ENCODE measurements at regions not wholly inside any gene's neighbourhood (a gene's known extent, or its start where the extent isn't known, plus 50 kb on each side); places are given as distances from the start of the nearest gene placed in this dataset.
A peak's percentile ranks its signal among the peaks of the same experiment; 100 is the strongest.
"Not testable (repeated sequence)": the region's sequence is repeated elsewhere in the genome, so short reads cannot be mapped to it uniquely, and the experiment has no call there.

- Histone ChIP-seq H3K4me3 (ENCODE audit: control insufficient read depth in 1 of 7, extremely low read depth in 1 of 7, insufficient read depth in 4 of 7, low read depth in 2 of 7, low read length in 6 of 7) (no peak overlapping the region), H3K27me3 (replicated peaks in 2 of 5; ENCODE audit: control insufficient read depth in 4 of 5, insufficient read depth in 5 of 5, low read length in 4 of 5) (peaks cover 0 to 75% (median 30%) of the 10 kb centered on the region in 5 experiments), H3K9me3 (ENCODE audit: control extremely low read depth in 1 of 5, control insufficient read depth in 4 of 5, insufficient read depth in 2 of 5, low read depth in 1 of 5, low read length in 4 of 5) (peaks cover 0 to 7% (median 0%) of the 10 kb centered on the region in 5 experiments), H3K36me3 (ENCODE audit: control insufficient read depth in 4 of 4, insufficient read depth in 4 of 4, low read length in 3 of 4) (no peaks in the 10 kb centered on the region), H3K4me1 (ENCODE audit: control extremely low read depth in 1 of 4, control insufficient read depth in 4 of 4, insufficient read depth in 4 of 4, low read length in 3 of 4) (no peaks in the 10 kb centered on the region), H3K27ac (ENCODE audit: insufficient read depth in 1 of 2, low read depth in 1 of 2, low read length in 2 of 2, poor library complexity in 1 of 2, severe bottlenecking in 2 of 2) (no peak overlapping the region)
- no peak for DNase-seq
- ChIA-PET CTCF (no interaction called here), POLR2A (no interaction called here)
- 70% methylated on average over 2 of the region's 2 CpGs for WGBS (ENCODE audit: insufficient coverage)
Measured at GRCh38 chr17:36844013-36844412, 93.3 kb upstream of the LHX1 start.

- no peaks in the 10 kb centered on the region for H3K4me1 ChIP-seq (ENCODE audit: control extremely low read depth in 1 of 4, control insufficient read depth in 4 of 4, insufficient read depth in 4 of 4, low read length in 3 of 4)
- no peak overlapping the region for H3K4me3 ChIP-seq (ENCODE audit: control insufficient read depth in 1 of 7, extremely low read depth in 1 of 7, insufficient read depth in 4 of 7, low read depth in 2 of 7, low read length in 6 of 7)
- WGBS (ENCODE audit: insufficient coverage): 90% methylated on average over 2 of the region's 2 CpGs
- ChIA-PET CTCF (no interaction called here), POLR2A (no interaction called here)
- H3K27ac ChIP-seq (ENCODE audit: insufficient read depth in 1 of 2, low read depth in 1 of 2, low read length in 2 of 2, poor library complexity in 1 of 2, severe bottlenecking in 2 of 2): no peak overlapping the region
- peaks cover 0 to 75% (median 30%) of the 10 kb centered on the region in 5 experiments for H3K27me3 ChIP-seq (replicated peaks in 2 of 5; ENCODE audit: control insufficient read depth in 4 of 5, insufficient read depth in 5 of 5, low read length in 4 of 5)
- H3K36me3 ChIP-seq (ENCODE audit: control insufficient read depth in 4 of 4, insufficient read depth in 4 of 4, low read length in 3 of 4): no peaks in the 10 kb centered on the region
- H3K9me3 ChIP-seq (ENCODE audit: control extremely low read depth in 1 of 5, control insufficient read depth in 4 of 5, insufficient read depth in 2 of 5, low read depth in 1 of 5, low read length in 4 of 5): peaks cover 0 to 7% (median 0%) of the 10 kb centered on the region in 5 experiments
- no peak for DNase-seq
Measured at GRCh38 chr17:36844601-36845000, 92.7 kb upstream of the LHX1 start.

- 47% methylated on average over 5 of the region's 5 CpGs for WGBS (ENCODE audit: insufficient coverage)
- ChIA-PET POLR2A (no interaction called here), CTCF (no interaction called here)
- Histone ChIP-seq H3K4me3 (ENCODE audit: control insufficient read depth in 1 of 7, extremely low read depth in 1 of 7, insufficient read depth in 4 of 7, low read depth in 2 of 7, low read length in 6 of 7) (no peak overlapping the region), H3K4me1 (ENCODE audit: control extremely low read depth in 1 of 4, control insufficient read depth in 4 of 4, insufficient read depth in 4 of 4, low read length in 3 of 4) (no peaks in the 10 kb centered on the region), H3K36me3 (ENCODE audit: control insufficient read depth in 4 of 4, insufficient read depth in 4 of 4, low read length in 3 of 4) (no peaks in the 10 kb centered on the region), H3K27ac (ENCODE audit: insufficient read depth in 1 of 2, low read depth in 1 of 2, low read length in 2 of 2, poor library complexity in 1 of 2, severe bottlenecking in 2 of 2) (no peak overlapping the region), H3K9me3 (ENCODE audit: control extremely low read depth in 1 of 5, control insufficient read depth in 4 of 5, insufficient read depth in 2 of 5, low read depth in 1 of 5, low read length in 4 of 5) (peaks cover 0 to 3% (median 0%) of the 10 kb centered on the region in 5 experiments), H3K27me3 (replicated peaks in 2 of 5; ENCODE audit: control insufficient read depth in 4 of 5, insufficient read depth in 5 of 5, low read length in 4 of 5) (peaks cover 0 to 65% (median 27%) of the 10 kb centered on the region in 5 experiments)
- DNase-seq: no peak
Measured at GRCh38 chr17:36845916-36846315, 91.4 kb upstream of the LHX1 start.

- no peaks in the 10 kb centered on the region for H3K9me3 ChIP-seq (ENCODE audit: control extremely low read depth in 1 of 5, control insufficient read depth in 4 of 5, insufficient read depth in 2 of 5, low read depth in 1 of 5, low read length in 4 of 5)
- ChIA-PET CTCF (no interaction called here), POLR2A (no interaction called here)
- H3K27ac ChIP-seq (ENCODE audit: insufficient read depth in 1 of 2, low read depth in 1 of 2, low read length in 2 of 2, poor library complexity in 1 of 2, severe bottlenecking in 2 of 2): no peak overlapping the region
- WGBS (ENCODE audit: insufficient coverage): 57% methylated on average over 9 of the region's 14 CpGs
- H3K4me1 ChIP-seq (ENCODE audit: control extremely low read depth in 1 of 4, control insufficient read depth in 4 of 4, insufficient read depth in 4 of 4, low read length in 3 of 4): no peaks in the 10 kb centered on the region
- no peak for DNase-seq
- no peaks in the 10 kb centered on the region for H3K36me3 ChIP-seq (ENCODE audit: control insufficient read depth in 4 of 4, insufficient read depth in 4 of 4, low read length in 3 of 4)
- H3K4me3 ChIP-seq (ENCODE audit: control insufficient read depth in 1 of 7, extremely low read depth in 1 of 7, insufficient read depth in 4 of 7, low read depth in 2 of 7, low read length in 6 of 7): no peak overlapping the region
- H3K27me3 ChIP-seq (replicated peaks in 2 of 5; ENCODE audit: control insufficient read depth in 4 of 5, insufficient read depth in 5 of 5, low read length in 4 of 5): peaks cover 0 to 62% (median 24%) of the 10 kb centered on the region in 5 experiments
Measured at GRCh38 chr17:36846410-36847292, 90.6 kb upstream of the LHX1 start.

- Histone ChIP-seq H3K27me3 (replicated peaks in 2 of 5; ENCODE audit: control insufficient read depth in 4 of 5, insufficient read depth in 5 of 5, low read length in 4 of 5) (peaks cover 0 to 51% (median 22%) of the 10 kb centered on the region in 5 experiments), H3K9me3 (ENCODE audit: control extremely low read depth in 1 of 5, control insufficient read depth in 4 of 5, insufficient read depth in 2 of 5, low read depth in 1 of 5, low read length in 4 of 5) (no peaks in the 10 kb centered on the region), H3K4me1 (ENCODE audit: control extremely low read depth in 1 of 4, control insufficient read depth in 4 of 4, insufficient read depth in 4 of 4, low read length in 3 of 4) (no peaks in the 10 kb centered on the region), H3K4me3 (ENCODE audit: control insufficient read depth in 1 of 7, extremely low read depth in 1 of 7, insufficient read depth in 4 of 7, low read depth in 2 of 7, low read length in 6 of 7) (no peak overlapping the region), H3K27ac (ENCODE audit: insufficient read depth in 1 of 2, low read depth in 1 of 2, low read length in 2 of 2, poor library complexity in 1 of 2, severe bottlenecking in 2 of 2) (no peak overlapping the region), H3K36me3 (ENCODE audit: control insufficient read depth in 4 of 4, insufficient read depth in 4 of 4, low read length in 3 of 4) (no peaks in the 10 kb centered on the region)
- WGBS (ENCODE audit: insufficient coverage): 93% methylated on average over 7 of the region's 10 CpGs
- ChIA-PET CTCF (no interaction called here), POLR2A (no interaction called here)
- DNase-seq: no peak
Measured at GRCh38 chr17:36848008-36848902, 89.0 kb upstream of the LHX1 start.

- peaks cover 2 to 46% (median 22%) of the 10 kb centered on the region in 5 experiments for H3K27me3 ChIP-seq (replicated peaks in 2 of 5; ENCODE audit: control insufficient read depth in 4 of 5, insufficient read depth in 5 of 5, low read length in 4 of 5)
- POLR2A ChIA-PET; DNase-seq; H3K27ac ChIP-seq (ENCODE audit: insufficient read depth in 1 of 2, low read depth in 1 of 2, low read length in 2 of 2, poor library complexity in 1 of 2, severe bottlenecking in 2 of 2); H3K4me3 ChIP-seq (ENCODE audit: control insufficient read depth in 1 of 7, extremely low read depth in 1 of 7, insufficient read depth in 4 of 7, low read depth in 2 of 7, low read length in 6 of 7); H3K36me3 ChIP-seq (ENCODE audit: control insufficient read depth in 4 of 4, insufficient read depth in 4 of 4, low read length in 3 of 4); H3K9me3 ChIP-seq (ENCODE audit: control extremely low read depth in 1 of 5, control insufficient read depth in 4 of 5, insufficient read depth in 2 of 5, low read depth in 1 of 5, low read length in 4 of 5); H3K4me1 ChIP-seq (ENCODE audit: control extremely low read depth in 1 of 4, control insufficient read depth in 4 of 4, insufficient read depth in 4 of 4, low read length in 3 of 4); CTCF ChIA-PET: not testable (repeated sequence)
- 94% methylated on average over 9 of the region's 9 CpGs for WGBS (ENCODE audit: insufficient coverage)
Measured at GRCh38 chr17:36849020-36849419, 88.3 kb upstream of the LHX1 start.

GRCh38 chr17:36849871-36850348 is 87.4 kb upstream of the LHX1 start:
- 81% methylated on average over 8 of the region's 9 CpGs for WGBS (ENCODE audit: insufficient coverage)
- H3K36me3 ChIP-seq (ENCODE audit: control insufficient read depth in 4 of 4, insufficient read depth in 4 of 4, low read length in 3 of 4): no peaks in the 10 kb centered on the region
- H3K27ac ChIP-seq (ENCODE audit: insufficient read depth in 1 of 2, low read depth in 1 of 2, low read length in 2 of 2, poor library complexity in 1 of 2, severe bottlenecking in 2 of 2): no peak overlapping the region
- ChIA-PET POLR2A (no interaction called here), CTCF (no interaction called here)
- no peaks in the 10 kb centered on the region for H3K9me3 ChIP-seq (ENCODE audit: control extremely low read depth in 1 of 5, control insufficient read depth in 4 of 5, insufficient read depth in 2 of 5, low read depth in 1 of 5, low read length in 4 of 5)
- DNase-seq: peak in 1 of 3 donors; percentile 6
- no peak overlapping the region for H3K4me3 ChIP-seq (ENCODE audit: control insufficient read depth in 1 of 7, extremely low read depth in 1 of 7, insufficient read depth in 4 of 7, low read depth in 2 of 7, low read length in 6 of 7)
- no peaks in the 10 kb centered on the region for H3K4me1 ChIP-seq (ENCODE audit: control extremely low read depth in 1 of 4, control insufficient read depth in 4 of 4, insufficient read depth in 4 of 4, low read length in 3 of 4)
- H3K27me3 ChIP-seq (replicated peaks in 2 of 5; ENCODE audit: control insufficient read depth in 4 of 5, insufficient read depth in 5 of 5, low read length in 4 of 5): peaks cover 2 to 41% (median 18%) of the 10 kb centered on the region in 5 experiments

All from common myeloid progenitor, CD34-positive (primary cell).